GM18499 (cell line): ENCODE measurements at regions not wholly inside any gene's neighbourhood (a gene's known extent, or its start where the extent isn't known, plus 50 kb on each side); places are given as distances from the start of the nearest gene placed in this dataset.

Experiments used
- ATAC-seq: cut with Tn5 transposase; IDR thresholded peaks from one replicate; pipeline ENCODE4 v1.9.1; 2021; ENCODE audit warnings: moderate number of reproducible peaks; ENCODE audit not compliant: insufficient read depth, unreplicated experiment

DNA sequence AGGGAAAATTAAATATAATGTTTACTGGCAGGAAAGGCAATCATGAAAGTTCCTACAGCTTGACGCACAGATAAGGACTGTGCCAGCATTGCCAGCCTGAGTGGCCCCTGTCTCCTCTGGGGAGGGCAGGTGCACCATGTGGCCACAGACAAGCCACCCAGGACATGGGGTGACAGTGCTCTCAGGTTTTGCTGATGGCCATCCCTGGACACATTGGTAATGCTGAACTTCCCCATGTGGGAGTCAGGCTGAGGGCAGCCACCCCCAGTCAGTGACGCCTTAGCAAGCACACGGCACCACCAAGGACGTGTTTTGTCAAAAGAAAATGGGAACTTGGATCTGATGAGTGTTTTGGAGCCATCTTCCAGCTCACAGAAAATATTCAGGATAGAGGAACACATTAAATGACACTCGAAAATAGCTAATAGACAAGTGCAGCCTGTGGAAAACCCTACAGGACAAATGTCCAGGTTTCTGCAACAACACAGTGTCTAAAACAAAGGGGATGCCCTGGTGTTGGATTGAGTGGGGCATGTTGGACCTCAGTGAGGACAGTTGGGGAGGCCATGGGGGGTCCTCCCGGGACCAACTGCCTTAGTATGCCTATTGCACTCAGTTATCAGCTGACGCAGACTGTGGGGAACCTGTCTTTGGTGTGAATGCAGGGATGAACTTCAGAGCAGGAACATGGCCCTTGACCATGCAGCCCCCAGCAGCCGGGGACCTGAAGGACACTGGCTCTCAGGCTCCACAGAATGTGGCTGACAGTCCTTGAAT, 1450.5 kb downstream of the BRD1 start:
- no peak for ATAC-seq

GRCh38 chr22:48376428-48376827, 1451.2 kb downstream of the BRD1 start:
- no peak for ATAC-seq

DNA sequence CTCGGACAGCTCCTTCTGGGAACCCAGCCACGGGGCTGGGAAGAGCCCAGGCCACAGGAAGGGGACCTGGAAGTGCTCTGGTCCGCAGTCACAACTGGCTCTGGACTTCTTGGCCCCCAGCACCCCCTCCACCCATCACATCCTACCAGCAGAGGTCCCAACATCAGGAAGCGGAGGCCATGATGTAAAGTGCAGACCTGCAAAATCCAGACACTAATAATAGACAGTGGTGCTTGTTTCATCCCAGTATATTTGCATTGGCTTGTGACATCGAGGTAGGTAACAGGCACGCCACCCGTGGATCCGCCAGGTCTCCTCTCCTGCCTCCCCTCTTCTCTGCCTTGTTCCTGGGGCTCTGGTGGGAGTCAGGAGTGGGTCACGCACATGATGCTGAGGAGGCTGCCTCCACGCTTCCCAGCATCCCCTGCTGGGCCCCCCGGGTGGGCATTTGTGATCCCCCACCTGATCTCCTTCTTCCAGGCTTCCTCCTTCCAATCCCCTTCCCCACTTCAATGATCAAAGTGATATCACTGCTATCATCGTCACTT, 1454.0 kb downstream of the BRD1 start:
- ATAC-seq: no peak

DNA sequence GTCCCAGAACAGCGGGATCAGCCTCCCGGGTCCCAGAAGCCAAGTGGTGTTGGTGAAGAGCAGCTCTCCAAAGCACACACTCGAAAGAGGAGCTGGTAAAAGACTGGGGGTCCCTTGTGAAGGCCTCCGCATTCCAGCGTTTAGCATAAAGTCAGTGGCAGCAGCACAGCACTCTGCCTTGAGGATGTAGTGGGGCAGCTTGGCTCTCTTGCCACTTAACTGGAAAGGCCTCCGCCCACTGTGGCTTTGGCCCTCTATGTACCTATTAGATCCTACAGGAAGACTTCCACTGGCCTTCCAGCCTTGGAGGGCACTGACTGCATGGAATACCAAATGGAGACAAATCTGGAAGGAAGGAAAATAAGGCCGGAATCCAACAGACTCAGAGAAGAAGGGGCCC, 1455.3 kb downstream of the BRD1 start:
- ATAC-seq: no peak

GRCh38 chr22:48371391-48371790, 1456.3 kb downstream of the BRD1 start:
- no peak for ATAC-seq

GRCh38 chr22:48370508-48371325, 1457.0 kb downstream of the BRD1 start:
- ATAC-seq: no peak

DNA sequence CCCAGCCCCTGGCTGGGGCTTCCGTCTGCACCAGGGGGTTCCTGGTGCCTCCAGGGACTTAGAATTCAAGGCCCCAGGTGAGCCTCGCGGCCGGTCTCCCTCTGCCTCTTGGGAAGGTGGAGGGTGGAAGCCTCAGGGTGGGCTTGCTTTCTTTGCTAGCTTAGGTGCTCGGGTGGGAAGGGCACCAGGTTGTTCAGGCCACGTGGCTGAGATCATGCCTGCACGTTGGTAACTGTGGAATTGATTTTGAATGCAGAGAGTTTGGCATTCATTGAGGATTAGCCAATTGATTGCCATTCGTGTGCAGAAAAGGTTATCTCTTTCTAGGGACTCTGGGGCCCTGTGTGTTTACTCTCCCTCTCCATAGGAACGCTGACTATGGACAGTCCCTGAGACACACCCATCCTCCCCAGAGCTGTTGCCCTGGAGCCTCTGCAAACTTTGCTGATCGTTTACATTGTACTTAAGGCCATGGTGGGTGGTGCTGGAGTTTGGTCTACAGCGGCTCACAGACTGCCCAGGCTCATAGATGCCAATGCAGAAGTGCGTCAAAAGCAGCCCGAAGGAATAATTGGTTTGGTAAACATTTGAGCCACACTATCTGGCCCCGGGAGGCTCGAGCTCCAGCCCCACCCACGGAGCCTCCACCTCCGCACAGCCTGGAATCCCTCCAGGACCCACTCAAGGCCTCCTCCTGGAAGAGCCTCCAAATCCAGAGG, 1457.7 kb downstream of the BRD1 start:
- no peak for ATAC-seq

- ATAC-seq: no peak
Measured at GRCh38 chr22:48368975-48369525, 1458.6 kb downstream of the BRD1 start.

- ATAC-seq: no peak
Measured at GRCh38 chr22:48367731-48368130, 1459.9 kb downstream of the BRD1 start.

DNA sequence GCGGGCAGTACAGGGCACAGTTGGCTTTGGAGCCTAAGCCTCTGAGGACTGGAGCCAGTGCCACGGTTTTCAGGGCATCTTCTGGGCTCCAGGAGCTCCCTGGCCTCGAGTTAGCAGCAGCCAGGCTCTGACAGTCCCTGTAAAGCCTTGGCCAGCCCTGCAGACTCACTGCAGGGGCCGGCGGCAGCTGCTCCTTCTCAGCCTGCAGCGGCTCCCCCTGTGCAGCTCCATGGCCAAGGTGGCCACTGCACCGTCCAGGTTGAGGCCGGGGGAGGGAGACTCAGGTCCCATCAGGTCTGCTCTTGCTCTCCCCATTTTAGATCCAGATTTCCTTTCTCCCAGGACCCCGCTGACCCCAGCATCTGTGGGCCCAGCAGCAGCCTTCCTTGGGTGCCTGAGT, 1461.1 kb downstream of the BRD1 start:
- no peak for ATAC-seq

- no peak for ATAC-seq
Measured at GRCh38 chr22:48366056-48366455, 1461.6 kb downstream of the BRD1 start.

DNA sequence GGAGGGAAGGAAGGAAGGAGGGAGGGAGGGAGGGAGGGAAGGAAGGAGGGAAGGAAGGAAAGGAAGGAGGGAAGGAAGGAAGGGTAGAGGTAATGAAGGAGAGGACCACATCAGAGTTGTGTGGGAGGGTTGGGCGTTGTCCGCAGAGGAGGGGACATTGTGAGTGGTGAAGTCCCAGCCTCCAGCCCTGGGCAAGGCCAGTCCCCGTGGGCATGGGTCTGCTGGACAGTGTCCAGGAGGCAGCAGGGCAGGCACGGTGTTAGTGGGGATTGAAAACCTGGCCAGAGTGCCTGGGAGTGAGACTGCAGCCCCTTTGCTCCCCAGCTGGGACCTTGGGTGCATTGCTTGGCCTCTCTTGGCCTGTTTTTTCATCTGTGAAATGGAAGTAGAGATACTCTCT, 1462.3 kb downstream of the BRD1 start:
- no peak for ATAC-seq

DNA sequence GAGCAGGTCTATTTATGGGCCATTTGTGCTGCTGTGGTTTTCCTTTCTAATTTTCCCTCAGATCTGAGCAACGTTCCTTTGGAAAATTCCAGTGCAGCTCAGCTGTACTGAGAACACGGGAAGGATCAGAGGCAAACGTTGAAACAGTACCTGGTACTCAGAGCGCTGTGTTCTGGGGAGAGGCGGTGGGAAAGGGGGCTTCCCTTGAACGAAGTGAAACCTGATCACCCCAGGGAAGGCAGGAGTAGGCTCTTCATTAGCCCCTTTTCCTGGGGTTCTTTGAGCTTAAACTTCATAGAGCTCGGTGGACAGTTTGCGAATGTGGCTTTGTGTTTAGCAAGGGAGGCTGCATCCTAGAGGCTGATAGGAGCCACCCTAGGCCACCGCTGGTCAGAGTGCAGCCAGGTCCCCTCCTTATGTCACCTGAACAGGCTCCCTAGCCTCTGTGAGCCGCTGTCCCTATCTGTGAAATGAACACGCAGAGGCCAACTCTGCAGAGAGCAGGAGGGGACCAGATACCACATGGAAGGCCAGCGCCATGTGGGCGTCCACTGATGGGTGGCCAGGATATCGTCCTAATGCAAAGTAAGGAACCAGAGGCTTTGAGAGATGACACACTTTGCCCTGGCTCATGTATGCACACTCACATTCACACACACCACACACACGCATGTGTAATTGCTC, 1464.8 kb downstream of the BRD1 start:
- ATAC-seq: no peak

GRCh38 chr22:48361099-48361639, 1466.5 kb downstream of the BRD1 start:
- ATAC-seq: no peak

DNA sequence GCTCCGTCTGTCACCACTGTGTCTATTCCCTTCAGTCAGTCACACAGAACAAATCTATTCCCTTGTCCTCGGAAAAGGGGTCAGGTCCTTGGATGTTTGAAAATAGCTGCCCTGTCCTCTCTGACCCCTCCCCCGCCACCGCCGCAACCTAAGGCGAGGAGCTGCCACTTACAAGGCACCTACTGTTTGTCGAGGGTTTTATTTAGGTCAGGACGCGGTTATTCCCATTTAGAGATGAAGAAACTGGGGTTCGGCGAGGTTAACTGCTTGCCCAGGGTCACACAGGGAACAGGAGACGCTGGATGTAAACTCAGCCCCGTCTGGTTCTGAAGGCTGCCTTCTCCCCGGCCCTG, 1468.1 kb downstream of the BRD1 start:
- ATAC-seq: no peak

DNA sequence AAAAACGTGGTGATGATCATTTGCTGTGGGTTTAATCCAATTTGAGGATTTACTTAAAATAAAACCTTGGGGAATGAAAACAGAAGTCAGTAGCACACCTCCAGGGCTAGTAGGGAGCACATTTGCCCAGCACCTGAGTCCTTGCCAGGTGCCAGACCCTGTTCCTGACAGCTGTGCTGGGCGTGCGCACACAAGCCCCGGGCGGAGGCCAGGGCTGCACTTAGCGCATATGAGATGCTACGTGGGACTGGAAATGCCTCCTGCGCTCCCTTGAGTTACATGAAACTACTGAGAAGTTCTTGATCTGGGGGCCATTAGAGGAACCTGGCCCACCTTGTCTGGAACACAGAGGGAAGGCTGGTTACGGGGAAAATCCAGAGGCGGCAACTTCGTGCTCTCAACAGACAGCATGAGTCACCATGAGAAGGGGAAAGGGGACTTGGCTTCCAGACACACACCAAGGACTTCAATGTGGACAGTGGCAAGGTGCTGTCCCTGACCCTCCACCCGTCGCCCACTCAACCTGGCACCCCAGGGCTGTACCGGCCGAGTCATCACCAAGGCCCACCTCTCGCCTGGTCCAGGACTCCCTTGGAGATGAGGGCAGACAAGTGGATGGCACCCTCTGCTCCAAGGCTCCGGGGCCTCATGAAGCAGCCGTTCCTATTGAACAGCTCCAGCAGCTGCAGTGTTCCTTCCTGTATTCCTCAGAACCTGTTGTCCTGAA, 1468.6 kb downstream of the BRD1 start:
- no peak for ATAC-seq

DNA sequence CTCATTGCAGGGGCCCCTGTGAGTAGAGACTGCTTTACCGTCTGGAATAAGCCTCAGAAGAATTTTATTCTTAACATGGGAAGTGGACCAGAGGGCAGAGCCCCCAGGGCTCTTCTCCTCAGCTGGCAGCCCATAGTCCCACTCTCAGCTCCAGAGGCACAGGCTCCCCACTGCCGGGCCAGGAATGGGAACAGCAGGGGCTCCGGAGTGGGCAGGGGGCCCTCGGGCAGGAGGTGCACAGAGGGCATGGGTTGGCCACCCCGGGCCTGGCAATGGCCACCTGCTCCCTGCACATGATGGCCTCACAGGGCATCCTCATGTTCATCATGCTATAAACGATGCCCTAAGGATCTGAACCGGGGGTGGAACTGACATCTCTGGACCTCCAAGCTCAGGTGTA, 1469.7 kb downstream of the BRD1 start:
- ATAC-seq: no peak

GRCh38 chr22:48357196-48357595, 1470.5 kb downstream of the BRD1 start:
- no peak for ATAC-seq

DNA sequence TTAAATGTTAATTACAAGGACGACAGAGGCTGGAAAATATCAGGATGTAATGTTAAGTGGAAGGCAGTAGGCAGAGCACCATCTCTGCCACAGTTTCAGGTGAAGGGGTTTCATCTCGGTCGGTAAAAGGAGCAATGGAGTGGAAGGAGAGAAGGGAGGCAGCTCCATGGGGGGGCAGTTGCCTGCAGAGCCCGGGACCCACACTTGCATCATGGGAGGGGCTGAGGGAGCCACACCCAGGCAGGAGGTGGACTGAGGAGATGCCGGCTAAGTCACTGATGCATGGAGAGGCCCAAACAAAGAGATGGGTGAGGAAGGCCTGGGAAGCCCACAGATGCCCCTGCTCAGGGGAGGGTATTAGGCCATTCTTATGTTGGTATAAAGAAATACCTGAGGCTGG, 1470.9 kb downstream of the BRD1 start:
- ATAC-seq: no peak
